GM12878 (cell line): ENCODE measurements at regions not wholly inside any gene's neighbourhood (a gene's known extent, or its start where the extent isn't known, plus 50 kb on each side); places are given as distances from the start of the nearest gene placed in this dataset.

Source experiments
- ATAC-seq: fragments of 200-7000 bp; cut with Tn5 transposase; 3 replicates; pipeline ENCODE4 v1.9.1; 2020; ENCODE audit warnings: mild to moderate bottlenecking, moderate library complexity
- BruUV-seq: library from RNA; stranded (reverse); fragments of 400-500 nt; replicated peaks from 2 replicates; lab custom pipeline; 2021; lab: Mats Ljungman, UMichigan
- CTCF ChIA-PET: fragments of 300-600 bp; sonication (Branson Sonifier 250); formaldehyde crosslinking; extraction: SDS; loops from one replicate; lab custom pipeline; 2021; ENCODE audit warnings: inconsistent platforms; lab: Yijun Ruan, JAX
- POLR2A ChIA-PET: fragments of 350-600 bp; formaldehyde crosslinking; extraction: SDS; loops from one replicate; lab custom pipeline; 2021; ENCODE audit warnings: inconsistent platforms; lab: Charles Lee
- RAD21 ChIA-PET: fragments of 300-600 bp; sonication (Branson Sonifier 250); formaldehyde crosslinking; loops from one replicate; lab custom pipeline; 2023; ENCODE audit warnings: antibody characterized with exemption; ENCODE audit not compliant: unreplicated experiment; lab: Charles Lee
- SMC1A ChIA-PET: fragments of 300-600 bp; sonication (Branson Sonifier 250); formaldehyde crosslinking; loops from one replicate; lab custom pipeline; 2023; ENCODE audit not compliant: unreplicated experiment, uncharacterized antibody; lab: Charles Lee
- DNase-seq: peaks from one replicate; pipeline ENCODE4 v3.0.0-alpha.2; 2011; ENCODE audit warnings: low read depth, low spot score
- FAIRE-seq: peaks from 3 replicates; lab custom pipeline; 2011; peaks lifted over from hg19 to GRCh38; lab: Jason Lieb, UNC
- H2AFZ ChIP-seq: 2 replicates; pipeline ENCODE4 v1.6.0; 2011; ENCODE audit warnings: low read depth, low read length, control low read depth; ENCODE audit not compliant: control insufficient read depth
- H3K27ac ChIP-seq: 2 replicates; pipeline ENCODE4 v1.5.1; 2011; ENCODE audit warnings: control low read depth; ENCODE audit not compliant: control insufficient read depth, insufficient read depth
- H3K27me3 ChIP-seq, 2 experiments: replicated peaks in 1 of 2; 2 replicates each; pipeline versions ENCODE4 v1.6.0 to v1.6.1; 2011; ENCODE audit warnings: low read length in 1 of 2; ENCODE audit not compliant: control insufficient read depth in 2 of 2, insufficient read depth in 2 of 2
- H3K36me3 ChIP-seq, 2 experiments: 2 replicates each; pipeline ENCODE4 v1.5.1; 2011; ENCODE audit warnings: low read length in 1 of 2; ENCODE audit not compliant: control insufficient read depth in 2 of 2, insufficient read depth in 2 of 2
- H3K4me1 ChIP-seq: 2 replicates; pipeline ENCODE4 v1.6.1; 2011; ENCODE audit warnings: mild to moderate bottlenecking, low read length, moderate library complexity, mixed read lengths; ENCODE audit not compliant: control insufficient read depth, insufficient read depth
- H3K4me2 ChIP-seq: 2 replicates; pipeline ENCODE4 v1.6.0; 2011; ENCODE audit warnings: control low read depth; ENCODE audit not compliant: control insufficient read depth, insufficient read depth
- H3K4me3 ChIP-seq: fragments of 200-600 bp; sonication (generic); 2 replicates; pipeline ENCODE4 v1.5.1; 2016
- H3K79me2 ChIP-seq: 2 replicates; pipeline ENCODE4 v1.6.0; 2011; ENCODE audit warnings: low read length; ENCODE audit not compliant: control insufficient read depth, insufficient read depth
- H3K9ac ChIP-seq: 2 replicates; pipeline ENCODE4 v1.8.0; 2011; ENCODE audit warnings: low read length, control low read depth, mixed read lengths; ENCODE audit not compliant: control insufficient read depth, insufficient read depth
- H3K9me3 ChIP-seq: replicated peaks from 3 replicates; pipeline ENCODE4 v1.5.1; 2011; ENCODE audit warnings: mild to moderate bottlenecking, low read length; ENCODE audit not compliant: control insufficient read depth, insufficient read depth
- H4K20me1 ChIP-seq: 2 replicates; pipeline ENCODE4 v1.6.0; 2011; ENCODE audit not compliant: control insufficient read depth, insufficient read depth
- E2F4 ChIP-seq: IDR thresholded peaks from 2 replicates; pipeline ENCODE4 v1.6.1; 2012; ENCODE audit warnings: low read depth, low read length, improper control_type of control experiment
- MEF2A ChIP-seq: IDR thresholded peaks from 2 replicates; pipeline ENCODE4 v1.6.1; 2011; ENCODE audit warnings: low read depth, mild to moderate bottlenecking, low read length, moderate library complexity; ENCODE audit not compliant: insufficient read depth
- RB1 ChIP-seq: fragments of 450-650 bp; formaldehyde crosslinking; IDR thresholded peaks from 2 replicates; pipeline ENCODE4 v1.6.1; 2017; ENCODE audit warnings: mild to moderate bottlenecking, borderline replicate concordance
- SIX5 ChIP-seq: IDR thresholded peaks from 2 replicates; pipeline ENCODE4 v1.6.1; 2011; ENCODE audit warnings: mild to moderate bottlenecking, low read depth, low read length, moderate library complexity; ENCODE audit not compliant: severe bottlenecking
- SP1 ChIP-seq: IDR thresholded peaks from one replicate; pipeline ENCODE4 v1.6.1; 2011; ENCODE audit warnings: low read depth, low read length
- STAT1 ChIP-seq: fragments of 450-650 bp; conservative IDR thresholded peaks from 2 replicates; pipeline ENCODE4 v1.6.1; 2014; ENCODE audit warnings: antibody characterized with exemption, mild to moderate bottlenecking
- TCF12 ChIP-seq: IDR thresholded peaks from 2 replicates; pipeline ENCODE4 v1.6.1; 2011; ENCODE audit warnings: low read depth, mild to moderate bottlenecking, low read length
- YY1 ChIP-seq: IDR thresholded peaks from 2 replicates; pipeline ENCODE4 v1.6.1; 2011; ENCODE audit warnings: low read depth, mild to moderate bottlenecking, low read length
- ZBTB11 ChIP-seq: fragments of 450-650 bp; formaldehyde crosslinking; IDR thresholded peaks from 2 replicates; pipeline ENCODE4 v1.5.0; 2022; ENCODE audit warnings: mild to moderate bottlenecking, missing genetic modification characterization
- ZBTB40 ChIP-seq: fragments of 450-650 bp; IDR thresholded peaks from 2 replicates; pipeline ENCODE4 v1.6.1; 2016; ENCODE audit warnings: mild to moderate bottlenecking, moderate library complexity, borderline replicate concordance
- WGBS: methylation state at CpG from one replicate; pipeline ENCODE4 v1.1.6; 2016; ENCODE audit warnings: low lambda C conversion rate; ENCODE audit not compliant: insufficient replicate concordance, insufficient coverage; ENCODE audit errors: missing lambda C conversion rate; 5-methylcytosine and 5-hydroxymethylcytosine counted together
- in situ Hi-C: fragments of 300-500 bp; cut with MboI; formaldehyde crosslinking; loops from 9 replicates; pipeline ENCODE4 v1.14.3; 2018; ENCODE audit warnings: mixed read lengths
- intact Hi-C: fragments of 100-400 bp; cut with micrococcal nuclease; formaldehyde crosslinking; loops from one replicate; pipeline ENCODE4 v1.14.2; 2022; ENCODE audit not compliant: unreplicated experiment

- Histone ChIP-seq H3K79me2 (no peaks in the 10 kb centered on the region), H3K27me3 (no peaks in the 10 kb centered on the region), H3K4me3 (no peak overlapping the region), H4K20me1 (no peaks in the 10 kb centered on the region), H3K4me2 (no peak overlapping the region), H3K36me3 (no peaks in the 10 kb centered on the region), H2AFZ (no peak overlapping the region), H3K4me1 (no peaks in the 10 kb centered on the region), H3K9ac (no peak overlapping the region), H3K27ac (no peak overlapping the region), H3K9me3 (no peaks in the 10 kb centered on the region)
- FAIRE-seq (no peak), ATAC-seq (no peak), DNase-seq (no peak)
- WGBS, result 39% methylated on average over 9 of the region's 9 CpGs
- in situ Hi-C loops, result no loop called here
- ChIA-PET CTCF (no interaction called here), RAD21 (no interaction called here), POLR2A (no interaction called here), SMC1A (interaction anchor here (1.4 kb wide), 1 partner anchor 11 kb away, joined by 3 read pairs; no protein-coding TSS in a partner anchor)
- intact Hi-C loops, result no loop called here
- TF ChIP-seq TCF12, result no peak
- TF ChIP-seq SP1, result no peak
- no peak for TF ChIP-seq MEF2A
- no peak for TF ChIP-seq E2F4
- BruUV-seq, result no TSS peak
These were observed 787.1 kb upstream of the CTNND2 start for GRCh38 chr5:12691330-12691729.

GRCh38 chr5:12690361-12690760, 786.1 kb upstream of the CTNND2 start:
- SMC1A ChIA-PET, result no interaction called here
- no peak for TF ChIP-seq YY1
- no peak for TF ChIP-seq ZBTB40
- TF ChIP-seq RB1, result no peak
- TF ChIP-seq STAT1, result no peak
- TF ChIP-seq SIX5, result no peak
- no peak for TF ChIP-seq ZBTB11 (CRISPR knock-in tag)

More at GRCh38 chr5:12690361-12690760, 786.1 kb upstream of the CTNND2 start:
- DNase-seq (no peak), ATAC-seq (no peak), FAIRE-seq (no peak)
- Histone ChIP-seq H3K4me2 (no peak overlapping the region), H3K27ac (no peak overlapping the region), H3K9ac (no peak overlapping the region), H3K36me3 (no peaks in the 10 kb centered on the region), H2AFZ (no peak overlapping the region), H3K79me2 (no peaks in the 10 kb centered on the region), H3K27me3 (no peaks in the 10 kb centered on the region), H4K20me1 (no peaks in the 10 kb centered on the region), H3K4me3 (no peak overlapping the region), H3K9me3 (no peaks in the 10 kb centered on the region), H3K4me1 (no peaks in the 10 kb centered on the region)
- intact Hi-C loops (no loop called here), in situ Hi-C loops (no loop called here)
- no TSS peak for BruUV-seq
- ChIA-PET POLR2A (no interaction called here), RAD21 (no interaction called here), CTCF (no interaction called here)
- 2% methylated on average over 2 of the region's 2 CpGs for WGBS
